Liver (tissue), 8 donors: ENCODE measurements at regions not wholly inside any gene's neighbourhood (a gene's known extent, or its start where the extent isn't known, plus 50 kb on each side); places are given as distances from the start of the nearest gene placed in this dataset.

Experiments used
- DNase-seq: peaks from one replicate; pipeline ENCODE4 v3.0.0-alpha.2; 2017; ENCODE audit warnings: low spot score
- H3K27ac ChIP-seq, 2 donors: one replicate each; pipeline ENCODE4 v1.7.0; 2013; ENCODE audit warnings: inconsistent platforms in 2 of 2, low read length in 2 of 2, control low read depth in 1 of 2, low read depth in 1 of 2, mild to moderate bottlenecking in 1 of 2
- H3K27me3 ChIP-seq, 4 donors: one replicate each; pipeline versions ENCODE4 v1.6.1 to v1.7.0; 2013; ENCODE audit warnings: low read length in 3 of 4, inconsistent platforms in 1 of 4, mild to moderate bottlenecking in 1 of 4, moderate library complexity in 1 of 4; ENCODE audit not compliant: control insufficient read depth in 4 of 4, insufficient read depth in 4 of 4
- H3K36me3 ChIP-seq, 4 donors: one replicate each; pipeline versions ENCODE4 v1.6.1 to v1.7.0; 2013; ENCODE audit warnings: low read length in 3 of 4, mild to moderate bottlenecking in 3 of 4, low read depth in 1 of 4, moderate library complexity in 1 of 4; ENCODE audit not compliant: control insufficient read depth in 4 of 4, insufficient read depth in 3 of 4
- H3K4me1 ChIP-seq, 4 donors: one replicate each; pipeline versions ENCODE4 v1.6.1 to v1.7.0; 2013; ENCODE audit warnings: low read length in 3 of 4, mild to moderate bottlenecking in 3 of 4, moderate library complexity in 1 of 4; ENCODE audit not compliant: control insufficient read depth in 4 of 4, insufficient read depth in 4 of 4
- H3K4me3 ChIP-seq, 3 donors: one replicate each; pipeline versions ENCODE4 v1.6.1 to v1.7.0; 2013; ENCODE audit warnings: low read length in 3 of 3, control low read depth in 1 of 3, low read depth in 1 of 3, mild to moderate bottlenecking in 1 of 3
- H3K9ac ChIP-seq, 2 donors: one replicate each; pipeline ENCODE4 v1.7.0; 2013; ENCODE audit warnings: low read length in 2 of 2, mild to moderate bottlenecking in 2 of 2, moderate library complexity in 2 of 2, control low read depth in 1 of 2, low read depth in 1 of 2
- H3K9me3 ChIP-seq, 4 donors: one replicate each; pipeline versions ENCODE4 v1.6.1 to v1.7.0; 2013; ENCODE audit warnings: low read length in 3 of 4; ENCODE audit not compliant: control insufficient read depth in 4 of 4
- ATF3 ChIP-seq: IDR thresholded peaks from 2 replicates; pipeline ENCODE4 v1.6.1; 2016; ENCODE audit warnings: antibody characterized with exemption
- CTCF ChIP-seq: fragments of 150-350 bp; IDR thresholded peaks from 2 replicates; pipeline ENCODE4 v1.5.1; 2017; ENCODE audit warnings: improper control_type of control experiment, low read depth, low read length; ENCODE audit not compliant: missing input control
- EGR1 ChIP-seq, 2 donors: IDR thresholded peaks; 2 replicates each; pipeline ENCODE4 v1.6.1; 2016 to 2018; ENCODE audit warnings: antibody characterized with exemption in 2 of 2, low read depth in 2 of 2
- FOXA1 ChIP-seq: IDR thresholded peaks from 2 replicates; pipeline ENCODE4 v1.6.1; 2016; ENCODE audit warnings: antibody characterized with exemption
- FOXA2 ChIP-seq: IDR thresholded peaks from 2 replicates; pipeline ENCODE4 v1.6.1; 2016; ENCODE audit warnings: antibody characterized with exemption
- HNF4A ChIP-seq, 2 donors: conservative IDR thresholded peaks; 2 replicates each; pipeline ENCODE4 v1.6.1; 2016; ENCODE audit warnings: antibody characterized with exemption in 2 of 2, mild to moderate bottlenecking in 2 of 2
- HNF4G ChIP-seq: IDR thresholded peaks from 2 replicates; pipeline ENCODE4 v1.6.1; 2016; ENCODE audit warnings: antibody characterized with exemption
- JUND ChIP-seq, 2 donors: IDR thresholded peaks; 2 replicates each; pipeline ENCODE4 v1.6.1; 2016; ENCODE audit warnings: antibody characterized with exemption in 2 of 2
- NR2F2 ChIP-seq: IDR thresholded peaks from 2 replicates; pipeline ENCODE4 v1.6.1; 2016; ENCODE audit warnings: antibody characterized with exemption
- RAD21 ChIP-seq, 2 donors: IDR thresholded peaks; 2 replicates each; pipeline ENCODE4 v1.6.1; 2016; ENCODE audit warnings: antibody characterized with exemption in 2 of 2, mild to moderate bottlenecking in 2 of 2
- REST ChIP-seq: IDR thresholded peaks from 2 replicates; pipeline ENCODE4 v1.6.1; 2016; ENCODE audit warnings: antibody characterized with exemption, mild to moderate bottlenecking
- RXRA ChIP-seq, 2 donors: IDR thresholded peaks; 2 replicates each; pipeline ENCODE4 v1.6.1; 2017 to 2018; ENCODE audit warnings: antibody characterized with exemption in 2 of 2, mild to moderate bottlenecking in 1 of 2
- SP1 ChIP-seq: IDR thresholded peaks from 2 replicates; pipeline ENCODE4 v1.6.1; 2018; ENCODE audit warnings: antibody characterized with exemption, mild to moderate bottlenecking
- TAF1 ChIP-seq: conservative IDR thresholded peaks from 2 replicates; pipeline ENCODE4 v1.6.1; 2016; ENCODE audit warnings: antibody characterized with exemption, mild to moderate bottlenecking
- YY1 ChIP-seq: IDR thresholded peaks from 2 replicates; pipeline ENCODE4 v1.6.1; 2016; ENCODE audit warnings: antibody characterized with exemption, mild to moderate bottlenecking
- ZBTB33 ChIP-seq: IDR thresholded peaks from 2 replicates; pipeline ENCODE4 v1.6.1; 2016; ENCODE audit warnings: antibody characterized with exemption
- WGBS: extraction: QIAGEN DNeasy Blood & Tissue Kit; methylation state at CpG from one replicate; pipeline ENCODE4 v1.1.7; 2013; 5-methylcytosine and 5-hydroxymethylcytosine counted together
- donor health status: healthy.
- donor health status: healthy.
- donor health status: healthy.
- donor health status: healthy.
- donor health status: healthy.

- no peaks in the 10 kb centered on the region for H3K9me3 ChIP-seq
- no peaks in the 10 kb centered on the region for H3K4me1 ChIP-seq
- 77% methylated on average over 2 of the region's 2 CpGs for WGBS
- no peaks in the 10 kb centered on the region for H3K36me3 ChIP-seq
- peaks cover 0 to 3% (median 0%) of the 10 kb centered on the region in 4 donors for H3K27me3 ChIP-seq
- DNase-seq: no peak
- no peak overlapping the region for H3K9ac ChIP-seq
- H3K4me3 ChIP-seq: no peak overlapping the region
- TF ChIP-seq JUND (IDR thresholded peaks at IDR 0.05): no peak
- TF ChIP-seq SP1: no peak
- TF ChIP-seq YY1: no peak
- TF ChIP-seq TAF1: no peak
- no peak for TF ChIP-seq CTCF
- no peak for TF ChIP-seq FOXA2
- no peak for TF ChIP-seq RAD21 (IDR thresholded peaks at IDR 0.05)
- no peak for TF ChIP-seq FOXA1
- no peak for TF ChIP-seq RXRA (IDR thresholded peaks at IDR 0.05)
- TF ChIP-seq ZBTB33: no peak
- no peak for TF ChIP-seq HNF4A (conservative IDR thresholded peaks at IDR 0.05)
- TF ChIP-seq EGR1 (IDR thresholded peaks at IDR 0.05; ENCODE audit: low read depth in 2 of 2): no peak
- TF ChIP-seq REST: no peak
- TF ChIP-seq HNF4G: no peak
- H3K27ac ChIP-seq: no peak overlapping the region
Measured at GRCh38 chr6:62763125-62763912, 447.9 kb upstream of the FKBP1C start.

- no peaks in the 10 kb centered on the region for H3K9me3 ChIP-seq
- H3K4me1 ChIP-seq: no peaks in the 10 kb centered on the region
- DNase-seq: no peak
- H3K4me3 ChIP-seq: no peak overlapping the region
- H3K9ac ChIP-seq: no peak overlapping the region
- H3K27me3 ChIP-seq: no peaks in the 10 kb centered on the region
- no peaks in the 10 kb centered on the region for H3K36me3 ChIP-seq
- no peak overlapping the region for H3K27ac ChIP-seq
- 61% methylated on average over 1 of the region's 1 CpG for WGBS
- TF ChIP-seq TAF1: no peak
- no peak for TF ChIP-seq SP1
- TF ChIP-seq REST: no peak
- no peak for TF ChIP-seq NR2F2
- no peak for TF ChIP-seq RAD21 (IDR thresholded peaks at IDR 0.05)
- no peak for TF ChIP-seq FOXA2
- TF ChIP-seq EGR1 (IDR thresholded peaks at IDR 0.05; ENCODE audit: low read depth in 2 of 2): no peak
- no peak for TF ChIP-seq HNF4A (conservative IDR thresholded peaks at IDR 0.05)
- no peak for TF ChIP-seq ATF3
- no peak for TF ChIP-seq FOXA1
- no peak for TF ChIP-seq RXRA (IDR thresholded peaks at IDR 0.05)
- TF ChIP-seq CTCF: no peak
Measured at GRCh38 chr6:62746968-62747367, 460.9 kb upstream of the KHDRBS2 start.
